HG03558 (cell line): ENCODE measurements at regions not wholly inside any gene's neighbourhood (a gene's known extent, or its start where the extent isn't known, plus 50 kb on each side); places are given as distances from the start of the nearest gene placed in this dataset.
"Not testable (repeated sequence)": the region's sequence is repeated elsewhere in the genome, so short reads cannot be mapped to it uniquely, and the experiment has no call there.

Experiments
- ATAC-seq: cut with Tn5 transposase; IDR thresholded peaks from one replicate; pipeline ENCODE4 v1.9.1; 2021; ENCODE audit warnings: moderate number of reproducible peaks; ENCODE audit not compliant: unreplicated experiment; ENCODE audit errors: extremely low read depth

GRCh38 chr1:25171013-25171412, 61.3 kb downstream of the SYF2 start:
- ATAC-seq = not testable (repeated sequence)

- no peak for ATAC-seq
Measured at GRCh38 chr1:25170439-25170838, 61.9 kb downstream of the SYF2 start.

GRCh38 chr1:25169610-25170009, 62.7 kb downstream of the SYF2 start:
- no peak for ATAC-seq

GRCh38 chr1:25169168-25169567, 63.1 kb downstream of the SYF2 start:
- ATAC-seq = no peak

- no peak for ATAC-seq
Measured at GRCh38 chr1:25168193-25169071, 63.9 kb downstream of the SYF2 start.

GRCh38 chr1:25167269-25168192, 64.8 kb downstream of the SYF2 start:
- ATAC-seq = no peak

- no peak for ATAC-seq
Measured at GRCh38 chr1:25166847-25167246, 65.5 kb downstream of the SYF2 start.

GRCh38 chr1:25163986-25164385, 68.3 kb downstream of the SYF2 start:
- no peak for ATAC-seq

GRCh38 chr1:25161981-25162380, 70.3 kb downstream of the SYF2 start:
- no peak for ATAC-seq

GRCh38 chr1:25157846-25158245, 74.5 kb downstream of the SYF2 start:
- ATAC-seq = no peak

- no peak for ATAC-seq
Measured at GRCh38 chr1:25150985-25151495, 81.3 kb downstream of the SYF2 start.

- no peak for ATAC-seq
Measured at GRCh38 chr1:25148673-25149300, 83.5 kb downstream of the SYF2 start.

- no peak for ATAC-seq
Measured at GRCh38 chr1:25146451-25146855, 85.8 kb downstream of the SYF2 start.

- ATAC-seq = no peak
Measured at GRCh38 chr1:25145775-25146393, 86.4 kb downstream of the SYF2 start.

- ATAC-seq = peak; percentile 60
Measured at GRCh38 chr1:25140073-25140797, 92.1 kb downstream of the SYF2 start.

GRCh38 chr1:25137521-25138395, 94.5 kb downstream of the SYF2 start:
- ATAC-seq = no peak

GRCh38 chr1:25137106-25137505, 95.2 kb downstream of the SYF2 start:
- ATAC-seq = no peak

- ATAC-seq = no peak
Measured at GRCh38 chr1:25135909-25136308, 96.4 kb downstream of the SYF2 start.
